Ovary (tissue), 7 donors: ENCODE measurements at regions not wholly inside any gene's neighbourhood (a gene's known extent, or its start where the extent isn't known, plus 50 kb on each side); places are given as distances from the start of the nearest gene placed in this dataset.

Experiments
- DNase-seq, 5 donors: peaks; one replicate each; pipeline ENCODE4 v3.0.0-alpha.2; 2019 to 2020
- H3K27ac ChIP-seq, 2 donors: fragments of 200-600 bp; one replicate each; pipeline versions ENCODE4 v1.5.1 to v1.8.0; 2019 to 2022
- H3K27me3 ChIP-seq: fragments of 200-600 bp; one replicate; pipeline ENCODE4 v1.8.0; 2022
- H3K36me3 ChIP-seq: fragments of 200-600 bp; sonication (generic); one replicate; pipeline ENCODE4 v1.5.1; 2019
- H3K4me1 ChIP-seq: one replicate; pipeline ENCODE4 v1.8.1; 2013; ENCODE audit warnings: mild to moderate bottlenecking, moderate library complexity; ENCODE audit not compliant: insufficient read depth
- H3K4me3 ChIP-seq: fragments of 200-600 bp; sonication (generic); one replicate; pipeline ENCODE4 v1.5.1; 2017
- H3K9me3 ChIP-seq, 2 donors: fragments of 200-600 bp in 1 of 2; sonication (generic) in 1 of 2; one replicate each; pipeline versions ENCODE4 v1.5.1 to v1.8.1; 2013 to 2019; ENCODE audit warnings: mild to moderate bottlenecking in 1 of 2, moderate library complexity in 1 of 2
- CTCF ChIP-seq, 3 donors: fragments of 450-650 bp in 2 of 3; fragments of 200-600 bp in 1 of 3; IDR thresholded peaks; one replicate each; pipeline versions ENCODE4 v1.5.1 to v1.8.0; 2016 to 2022; ENCODE audit warnings: antibody characterized with exemption in 3 of 3, mild to moderate bottlenecking in 1 of 3
- EP300 ChIP-seq: sonication (generic); formaldehyde crosslinking; IDR thresholded peaks from one replicate; pipeline ENCODE4 v1.6.1; 2017; ENCODE audit warnings: antibody characterized with exemption
- POLR2A ChIP-seq: fragments of 450-650 bp; IDR thresholded peaks from one replicate; pipeline ENCODE4 v1.6.1; 2017; ENCODE audit warnings: antibody characterized with exemption, mild to moderate bottlenecking, moderate library complexity
- WGBS, 3 donors: extraction: QIAGEN DNeasy Blood & Tissue Kit in 1 of 3; methylation state at CpG; one replicate each; pipeline versions ENCODE4 v1.1.5 to v1.1.7; 2013 to 2017; 5-methylcytosine and 5-hydroxymethylcytosine counted together
- intact Hi-C, 4 donors: fragments of 100-400 bp; cut with DNase I; formaldehyde crosslinking; loops; one replicate each; pipeline versions ENCODE4 v1.11.0 to v1.15.1; 2022 to 2023
- donor health status: DM: no; HTN: no; CAD: no; lungs with moderate emphysema.
- donor health status: DM: no; HTN: no; CAD: no.
- donor health status: Bipolar disorder and iron deficiency.
- donor health status: DM: no; HTN: no; CAD: no.
- donor health status: DM: yes; HTN: yes; CAD: no.

GRCh38 chr2:224310943-224311625 is 90.8 kb downstream of the FAM124B start:
- no peaks in the 10 kb centered on the region for H3K4me1 ChIP-seq
- no peak overlapping the region for H3K27ac ChIP-seq
- DNase-seq, result no peak
- no peaks in the 10 kb centered on the region for H3K9me3 ChIP-seq
- no peaks in the 10 kb centered on the region for H3K27me3 ChIP-seq
- 61 to 64% (median 62%) methylated on average over 8 of the region's 8 CpGs for whole genome bisulfite sequencing, 3 donors
- H3K36me3 ChIP-seq, result no peaks in the 10 kb centered on the region
- intact Hi-C loops, result no loop called here
- TF ChIP-seq CTCF (IDR thresholded peaks at IDR 0.05) (no peak), EP300 (no peak), POLR2A (no peak)
- no peak overlapping the region for H3K4me3 ChIP-seq

GRCh38 chr2:224309176-224309575 is 92.7 kb downstream of the FAM124B start:
- H3K36me3 ChIP-seq, result no peaks in the 10 kb centered on the region
- TF ChIP-seq POLR2A, result no peak
- TF ChIP-seq CTCF (IDR thresholded peaks at IDR 0.05), result no peak
- no peak for TF ChIP-seq EP300
- H3K4me1 ChIP-seq, result no peaks in the 10 kb centered on the region
- intact Hi-C loops, result no loop called here
- H3K27ac ChIP-seq, result no peak overlapping the region
- 65 to 70% (median 69%) methylated on average over 4 of the region's 4 CpGs for WGBS, 3 donors
- DNase-seq, result no peak
- no peaks in the 10 kb centered on the region for H3K9me3 ChIP-seq
- no peaks in the 10 kb centered on the region for H3K27me3 ChIP-seq
- no peak overlapping the region for H3K4me3 ChIP-seq

GRCh38 chr2:224308272-224308911 is 93.5 kb downstream of the FAM124B start:
- TF ChIP-seq EP300 (no peak), CTCF (IDR thresholded peaks at IDR 0.05) (no peak), POLR2A (no peak)
- Histone ChIP-seq H3K27ac (no peak overlapping the region), H3K36me3 (no peaks in the 10 kb centered on the region), H3K4me1 (no peaks in the 10 kb centered on the region), H3K4me3 (no peak overlapping the region), H3K27me3 (no peaks in the 10 kb centered on the region), H3K9me3 (no peaks in the 10 kb centered on the region)
- intact Hi-C loops, result no loop called here
- DNase-seq, result no peak
- WGBS, 3 donors, result 45 to 56% (median 52%) methylated on average over 2 of the region's 2 CpGs

- WGBS, 3 donors, result 83 to 89% (median 86%) methylated on average over 8 of the region's 8 CpGs
- no peak for TF ChIP-seq CTCF (IDR thresholded peaks at IDR 0.05)
- no peak for TF ChIP-seq POLR2A
- no peak for TF ChIP-seq EP300
- intact Hi-C loops, result no loop called here
These were observed 99.0 kb downstream of the FAM124B start for GRCh38 chr2:224302952-224303351.

More at GRCh38 chr2:224302952-224303351, 99.0 kb downstream of the FAM124B start:
- Histone ChIP-seq H3K4me1 (no peaks in the 10 kb centered on the region), H3K4me3 (no peak overlapping the region), H3K36me3 (no peaks in the 10 kb centered on the region), H3K27ac (no peak overlapping the region), H3K9me3 (no peaks in the 10 kb centered on the region), H3K27me3 (no peaks in the 10 kb centered on the region)
- no peak for DNase-seq
